GM12872 (cell line): ENCODE measurements at regions not wholly inside any gene's neighbourhood (a gene's known extent, or its start where the extent isn't known, plus 50 kb on each side); places are given as distances from the start of the nearest gene placed in this dataset.

Experiments used
- TF ChIP-seq, protein P1 (sequence below): IDR thresholded peaks from 3 replicates; pipeline ENCODE4 v1.5.1; 2011; ENCODE audit warnings: low read depth, mild to moderate bottlenecking, low read length, moderate library complexity; ENCODE audit not compliant: insufficient read depth

DNA sequence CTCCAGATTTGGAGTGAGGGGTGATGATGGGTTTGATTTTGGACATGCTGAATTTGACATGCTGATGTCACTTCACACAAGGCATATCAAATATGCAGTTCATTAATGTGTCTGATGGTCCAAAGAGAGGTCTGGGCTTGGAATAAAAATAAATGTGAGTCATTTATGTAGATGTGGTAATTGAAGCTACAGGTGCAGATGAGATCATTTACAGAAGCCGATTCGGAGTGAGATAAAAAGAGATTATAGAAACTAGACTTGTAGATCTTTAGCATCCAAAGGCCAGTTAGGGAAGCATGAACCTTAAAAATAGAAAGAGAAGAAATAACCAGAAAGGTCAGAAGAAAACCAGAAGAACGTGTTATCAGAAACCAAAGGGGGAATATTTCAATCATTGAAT lies 350.9 kb upstream of the ZP4 start:
- TF ChIP-seq, protein P1, sequence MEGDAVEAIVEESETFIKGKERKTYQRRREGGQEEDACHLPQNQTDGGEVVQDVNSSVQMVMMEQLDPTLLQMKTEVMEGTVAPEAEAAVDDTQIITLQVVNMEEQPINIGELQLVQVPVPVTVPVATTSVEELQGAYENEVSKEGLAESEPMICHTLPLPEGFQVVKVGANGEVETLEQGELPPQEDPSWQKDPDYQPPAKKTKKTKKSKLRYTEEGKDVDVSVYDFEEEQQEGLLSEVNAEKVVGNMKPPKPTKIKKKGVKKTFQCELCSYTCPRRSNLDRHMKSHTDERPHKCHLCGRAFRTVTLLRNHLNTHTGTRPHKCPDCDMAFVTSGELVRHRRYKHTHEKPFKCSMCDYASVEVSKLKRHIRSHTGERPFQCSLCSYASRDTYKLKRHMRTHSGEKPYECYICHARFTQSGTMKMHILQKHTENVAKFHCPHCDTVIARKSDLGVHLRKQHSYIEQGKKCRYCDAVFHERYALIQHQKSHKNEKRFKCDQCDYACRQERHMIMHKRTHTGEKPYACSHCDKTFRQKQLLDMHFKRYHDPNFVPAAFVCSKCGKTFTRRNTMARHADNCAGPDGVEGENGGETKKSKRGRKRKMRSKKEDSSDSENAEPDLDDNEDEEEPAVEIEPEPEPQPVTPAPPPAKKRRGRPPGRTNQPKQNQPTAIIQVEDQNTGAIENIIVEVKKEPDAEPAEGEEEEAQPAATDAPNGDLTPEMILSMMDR = no peak

DNA sequence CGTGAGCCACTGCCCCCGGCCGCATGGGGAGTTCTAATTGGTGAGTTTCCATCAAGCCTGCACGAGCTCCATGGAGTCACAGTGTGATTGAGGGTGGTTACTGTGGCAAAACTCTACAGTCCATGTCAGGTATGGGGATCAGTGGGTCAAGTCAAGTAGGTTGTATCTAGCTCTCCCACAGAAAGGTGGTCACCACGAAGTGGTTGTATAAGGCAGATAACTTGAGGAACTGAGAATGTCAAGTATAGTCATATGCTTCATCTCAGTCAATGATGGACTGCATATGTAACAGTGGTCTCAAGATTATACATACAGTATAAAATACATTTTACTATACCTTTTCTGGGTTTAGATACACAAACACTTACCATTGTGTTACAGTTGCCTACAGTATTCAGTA lies 348.6 kb upstream of the ZP4 start:
- TF ChIP-seq, protein P1 = no peak

- TF ChIP-seq, protein P1 = no peak
Observed at GRCh38 chr1:238233966-238234365, 343.2 kb upstream of the ZP4 start.

DNA sequence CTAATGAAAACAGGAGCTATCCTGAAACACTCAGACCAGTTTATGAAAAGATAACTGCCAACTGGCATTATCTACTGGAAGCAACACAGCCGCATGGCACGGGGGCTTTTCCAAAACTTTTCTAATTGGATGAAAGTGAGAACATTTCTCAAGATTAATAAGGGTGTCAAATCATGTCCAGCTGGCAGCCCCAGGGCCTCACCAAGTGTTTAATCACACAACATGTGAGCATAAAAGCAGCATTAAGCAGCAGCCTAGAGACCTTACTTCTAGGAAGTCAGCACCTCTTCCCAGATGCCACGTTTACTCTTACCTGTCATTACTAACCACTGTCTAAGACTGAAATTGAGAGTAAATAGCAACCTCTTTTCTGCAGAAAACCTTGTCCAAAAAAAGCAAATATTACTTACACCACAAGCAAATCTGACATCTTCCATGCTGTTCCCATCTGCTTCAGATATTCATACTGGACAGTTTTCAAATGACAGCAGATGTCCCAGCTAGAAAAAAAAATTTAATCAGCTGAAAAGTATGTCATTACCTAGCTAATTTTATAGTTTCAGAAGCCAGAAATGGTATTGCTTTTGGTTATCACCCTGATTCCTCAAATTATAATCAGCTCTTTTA lies 341.5 kb upstream of the ZP4 start:
- TF ChIP-seq, protein P1 = no peak

DNA sequence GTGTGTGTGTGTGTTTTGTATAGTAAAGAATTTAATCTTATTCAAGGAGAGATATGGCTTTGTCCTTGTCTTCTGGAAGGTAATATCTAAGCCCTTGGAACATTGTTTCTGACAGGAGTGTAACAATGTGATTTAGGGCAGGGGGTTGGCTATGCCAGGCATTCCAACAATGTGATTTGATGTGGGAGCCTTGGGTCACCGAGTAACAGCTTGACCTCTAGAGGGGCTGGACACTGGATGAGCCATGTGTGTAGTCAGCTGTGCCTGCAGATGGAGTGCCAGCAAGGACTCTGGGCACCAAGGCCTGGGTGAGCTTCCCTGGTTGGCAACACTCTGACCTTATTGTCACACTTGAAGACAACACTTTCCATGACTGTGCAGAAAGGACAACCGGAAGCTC lies 336.1 kb upstream of the ZP4 start:
- TF ChIP-seq, protein P1 = no peak

GRCh38 chr1:238223076-238223640 lies 332.4 kb upstream of the ZP4 start:
- TF ChIP-seq, protein P1 = no peak

DNA sequence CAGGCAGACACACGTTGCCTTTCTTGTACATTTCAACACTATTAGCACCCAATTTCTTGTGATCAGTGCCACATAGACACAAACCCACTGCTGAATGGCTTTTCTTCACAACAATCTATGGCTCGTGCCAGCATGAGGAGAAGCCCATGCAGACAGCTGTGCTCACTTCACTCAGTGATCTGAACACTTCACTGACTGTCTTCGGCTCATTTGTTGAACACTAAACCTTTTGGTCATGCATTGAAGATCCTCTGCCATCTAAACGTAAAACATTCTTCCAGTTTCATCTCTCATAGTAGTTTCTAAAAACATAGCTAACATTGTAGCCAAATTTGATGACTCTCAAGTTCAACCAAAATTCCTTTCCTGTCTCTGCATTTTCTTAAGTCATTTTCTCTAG lies 331.0 kb upstream of the ZP4 start:
- TF ChIP-seq, protein P1 = no peak
